ENCODE measurements at regions not wholly inside any gene's neighbourhood (a gene's known extent, or its start where the extent isn't known, plus 50 kb on each side); places are given as distances from the start of the nearest gene placed in this dataset.

GRCh38 chr22:26998716-26999115 lies 341.3 kb downstream of the MIAT start:
- DNase-seq (ENCODE audit: low read depth) = no peak

DNA sequence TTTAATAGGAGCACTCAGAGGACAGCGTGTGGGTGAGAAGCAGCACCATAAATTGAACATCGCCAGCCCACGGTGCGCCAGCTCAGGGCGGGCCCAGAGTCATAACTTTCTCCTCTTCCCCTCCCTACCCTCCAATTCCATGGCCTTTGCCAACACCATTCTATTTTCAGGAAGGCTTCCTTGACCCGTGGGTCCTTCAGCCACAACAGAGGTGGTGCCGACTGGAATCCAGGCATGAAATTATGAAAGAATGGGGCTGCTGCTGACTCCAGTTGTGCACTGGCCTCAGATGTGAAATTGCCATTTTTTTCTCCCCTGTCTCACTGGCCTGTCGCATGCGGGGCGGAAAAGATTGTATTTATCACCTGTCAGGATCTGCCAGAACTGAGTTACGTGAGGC lies 345.9 kb downstream of the MIAT start:
- no peak for DNase-seq (ENCODE audit: low read depth)

DNA sequence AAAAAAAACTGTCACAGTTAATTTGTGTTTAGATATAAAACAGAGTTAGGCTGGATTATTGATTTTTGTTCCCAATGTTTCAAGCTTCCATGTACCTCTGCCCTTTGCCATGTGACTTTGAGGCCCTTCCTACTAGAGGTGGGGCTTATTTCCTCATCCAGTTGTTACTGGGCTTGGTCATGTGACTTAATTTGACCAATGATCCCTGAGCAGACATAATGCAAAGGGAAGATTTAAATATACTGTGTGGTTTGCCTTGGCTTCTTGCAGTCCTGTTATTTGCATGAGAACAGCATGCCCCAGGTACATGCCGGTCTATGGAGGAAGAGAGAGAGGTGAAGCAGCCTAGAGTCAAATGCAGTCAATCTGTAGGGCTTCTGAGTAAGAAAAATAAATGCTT lies 347.0 kb downstream of the MIAT start:
- DNase-seq (ENCODE audit: low read depth) = no peak

DNA sequence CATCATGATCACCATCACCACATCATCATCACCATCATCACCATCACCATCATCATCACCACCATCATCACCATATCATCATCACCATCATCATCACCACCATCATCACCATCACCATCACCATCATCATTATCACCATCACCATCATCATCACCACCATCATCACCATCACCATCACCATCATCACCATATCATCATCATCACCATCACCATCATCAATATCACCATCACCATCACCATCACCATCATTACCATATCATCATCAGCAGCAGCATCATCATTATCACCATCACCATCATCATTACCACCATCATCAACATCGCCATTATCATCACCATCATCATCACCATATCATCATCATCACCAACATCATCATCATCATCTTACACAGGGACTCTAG lies 351.1 kb downstream of the MIAT start:
- no peak for DNase-seq (ENCODE audit: low read depth)

DNA sequence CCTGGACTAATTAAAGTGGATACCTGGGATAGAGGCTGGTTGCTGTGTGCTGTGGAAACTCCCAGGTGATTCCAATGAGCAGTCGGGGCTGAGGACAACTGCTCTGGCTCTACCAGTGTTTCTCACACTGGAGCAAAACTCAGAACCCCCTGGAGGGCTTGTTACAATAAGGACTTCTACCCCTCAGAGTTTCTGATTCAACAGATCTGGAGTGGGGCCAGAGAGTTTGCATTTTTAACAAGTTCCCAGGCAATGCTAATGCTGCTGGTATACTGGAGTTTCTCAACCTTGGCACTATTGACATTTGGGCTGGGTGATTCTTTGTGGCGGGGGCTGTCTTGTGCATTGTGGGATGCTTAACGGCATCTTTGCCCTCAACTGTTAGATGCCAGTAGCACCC lies 353.7 kb downstream of the MIAT start:
- DNase-seq (ENCODE audit: low read depth) = peak; percentile 15

GRCh38 chr22:27011717-27012116 lies 354.3 kb downstream of the MIAT start:
- DNase-seq (ENCODE audit: low read depth) = no peak

DNA sequence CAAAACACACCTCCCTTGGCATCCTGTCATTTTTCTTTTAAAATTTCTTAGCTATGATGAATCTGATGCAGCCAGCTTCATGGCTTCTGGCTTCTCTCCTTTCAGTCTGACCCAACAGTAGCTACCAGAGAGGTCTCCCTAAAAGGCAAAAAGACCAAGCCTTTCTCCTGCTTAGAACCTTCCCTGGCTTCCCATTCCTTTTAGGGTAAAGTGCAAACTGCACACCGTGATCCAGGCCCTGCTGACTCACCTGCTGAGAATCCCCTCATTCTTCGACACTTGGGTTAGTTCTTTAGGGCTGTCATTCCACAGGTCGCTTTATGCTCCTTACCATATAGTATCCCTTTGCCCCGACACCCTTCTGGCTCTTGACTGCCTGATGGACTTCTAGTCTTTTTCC lies 362.4 kb downstream of the MIAT start:
- DNase-seq (ENCODE audit: low read depth) = peak; percentile 81

- DNase-seq (ENCODE audit: low read depth) = peak; percentile 13
Observed at GRCh38 chr22:27022274-27022895, 365.0 kb downstream of the MIAT start.

GRCh38 chr22:27022896-27023361 lies 365.5 kb downstream of the MIAT start:
- DNase-seq (ENCODE audit: low read depth) = no peak

DNA sequence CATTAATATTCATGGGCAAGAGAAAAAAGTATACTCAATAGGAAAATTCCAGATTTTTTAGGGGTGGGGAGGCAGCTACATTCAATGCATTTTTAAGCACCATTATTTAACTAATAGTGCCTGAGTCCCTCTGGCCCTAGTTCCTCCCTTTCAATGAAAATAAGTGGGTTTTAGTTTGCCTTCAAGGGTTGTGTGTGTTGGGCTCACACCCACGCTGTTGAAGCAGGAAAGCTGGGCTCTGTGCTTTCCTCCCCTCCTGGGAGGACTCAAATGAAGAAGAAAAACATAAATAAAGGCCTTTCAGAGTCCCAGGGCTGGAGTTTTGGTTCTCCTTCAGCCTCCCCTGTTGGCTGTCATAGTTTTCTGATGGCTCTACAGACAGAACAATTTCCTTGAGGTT lies 366.2 kb downstream of the MIAT start:
- no peak for DNase-seq (ENCODE audit: low read depth)

DNA sequence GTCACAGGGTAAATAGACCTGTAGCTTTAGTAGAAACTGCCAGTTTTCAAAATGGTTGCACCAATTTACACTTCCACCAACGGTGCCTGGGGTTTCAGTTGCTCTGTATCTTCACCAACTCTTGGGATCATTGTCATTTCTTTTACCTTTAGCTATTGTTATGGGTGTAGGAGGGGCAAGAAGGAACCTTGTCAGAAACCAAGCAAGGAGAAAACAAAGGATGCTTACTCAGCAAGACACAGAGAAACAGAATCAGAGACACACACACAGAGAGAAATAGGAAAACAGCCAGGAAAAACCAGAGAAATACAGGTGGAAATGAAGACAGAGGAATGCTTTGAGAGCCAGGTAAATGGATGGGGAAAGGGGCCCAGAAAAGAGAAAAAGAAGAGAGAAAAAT lies 367.6 kb downstream of the MIAT start:
- no peak for DNase-seq (ENCODE audit: low read depth)

- DNase-seq (ENCODE audit: low read depth) = no peak
Observed at GRCh38 chr22:27028093-27028492, 370.7 kb downstream of the MIAT start.

DNA sequence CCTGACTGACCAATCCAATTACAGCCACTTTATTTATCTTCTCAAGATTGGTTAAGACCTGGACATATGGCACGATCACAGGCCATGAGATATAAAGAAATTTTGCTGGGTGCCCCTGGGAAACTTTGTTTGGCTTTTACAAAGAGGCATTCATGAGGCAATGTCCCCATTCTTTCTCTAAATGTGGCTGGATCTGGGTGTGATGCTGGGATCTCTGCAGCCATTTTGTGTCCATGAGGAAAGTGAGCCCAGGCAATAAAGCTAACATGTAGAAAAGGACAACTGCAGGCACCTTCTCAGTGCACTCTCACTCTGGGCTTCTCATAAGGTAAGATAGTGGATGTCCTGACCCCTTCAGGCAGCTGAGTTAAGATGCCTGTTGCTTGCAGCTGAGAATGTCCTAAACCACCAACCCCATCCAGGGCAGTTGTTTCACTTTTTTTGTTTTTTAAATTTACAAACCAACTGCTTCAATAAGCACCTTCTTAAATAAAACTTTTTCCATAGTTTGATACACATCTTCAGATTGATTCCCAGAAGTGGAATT lies 372.3 kb downstream of the MIAT start:
- no peak for DNase-seq (ENCODE audit: low read depth)

DNA sequence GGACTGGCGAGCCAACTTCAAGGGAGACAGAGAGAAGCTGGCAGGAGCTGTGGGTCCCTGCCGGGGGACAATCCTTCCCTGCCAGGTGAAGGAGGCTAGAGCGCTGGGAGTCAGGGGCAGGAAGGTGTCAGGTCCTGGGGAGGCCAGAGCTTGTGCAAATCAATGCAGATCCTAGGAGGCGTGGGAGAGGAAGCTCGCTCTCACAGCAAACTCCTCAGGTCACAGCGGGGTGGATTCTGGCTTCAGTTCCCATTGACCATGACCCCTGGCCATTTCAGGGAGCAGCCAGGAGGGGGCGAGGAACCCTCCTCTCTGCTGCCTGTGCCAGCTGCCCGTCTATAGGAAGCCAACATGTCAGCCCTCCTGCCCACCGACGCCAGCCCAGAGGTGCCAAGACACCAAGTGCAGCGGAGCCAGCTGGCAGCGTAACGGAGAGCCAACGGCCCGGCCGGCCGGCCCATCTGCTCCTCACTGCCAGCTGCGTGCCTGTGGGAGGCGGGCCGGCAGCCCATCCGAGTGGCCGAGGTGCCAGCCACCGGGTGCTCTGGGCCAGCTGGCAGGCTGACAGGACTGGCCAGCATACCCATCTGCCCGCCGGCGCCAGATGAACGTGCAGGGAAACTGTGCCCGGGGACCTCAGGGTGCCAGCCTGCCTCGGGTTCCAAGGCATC lies 374.8 kb downstream of the MIAT start:
- DNase-seq (ENCODE audit: low read depth) = peak; percentile 23

DNA sequence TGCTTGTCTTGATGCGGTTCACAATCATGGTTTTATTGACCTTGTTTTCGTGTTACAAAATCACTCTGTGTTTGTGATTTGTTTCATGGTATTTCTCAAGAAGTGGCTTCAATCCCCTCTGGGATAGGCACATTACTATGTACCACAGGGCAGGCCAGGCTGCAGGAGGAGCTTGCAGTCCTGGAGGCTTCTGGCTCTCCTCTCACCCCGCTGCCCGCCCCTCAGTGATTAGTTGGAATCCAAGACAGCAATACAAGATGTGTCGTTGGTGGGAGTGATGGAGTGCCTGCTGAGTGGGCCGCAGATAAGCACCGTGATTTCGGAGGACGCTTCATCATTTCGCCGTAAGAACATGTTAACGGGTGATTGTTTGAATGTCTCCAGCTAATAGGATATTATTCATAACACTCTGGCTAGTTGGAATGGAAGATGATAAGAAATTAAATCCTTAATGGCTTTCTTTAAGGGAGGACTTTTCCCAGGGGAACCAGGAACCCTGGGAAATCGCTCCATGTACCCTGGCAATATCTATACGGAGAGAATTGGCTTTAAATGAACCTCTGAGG lies 384.4 kb downstream of the MIAT start:
- no peak for DNase-seq (ENCODE audit: low read depth)

DNA sequence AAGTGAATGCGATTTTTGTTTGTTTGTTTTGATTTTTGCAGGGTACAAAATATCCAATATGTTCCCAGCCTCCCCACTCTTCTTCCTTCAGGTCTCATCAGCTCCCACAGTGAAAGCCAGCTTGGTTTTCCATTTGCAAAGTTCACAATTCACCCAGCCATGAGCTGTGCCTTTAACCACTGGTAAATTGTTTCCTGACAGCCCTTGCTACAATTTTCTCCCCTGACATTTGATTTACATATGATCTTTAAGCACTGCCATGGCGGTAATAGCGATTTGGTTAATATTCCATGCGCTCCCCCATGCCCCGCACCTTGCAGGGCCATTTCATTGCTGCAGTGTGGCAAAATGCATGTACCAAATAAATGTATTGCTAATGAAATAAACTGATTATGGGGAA lies 385.9 kb downstream of the MIAT start:
- no peak for DNase-seq (ENCODE audit: low read depth)

DNA sequence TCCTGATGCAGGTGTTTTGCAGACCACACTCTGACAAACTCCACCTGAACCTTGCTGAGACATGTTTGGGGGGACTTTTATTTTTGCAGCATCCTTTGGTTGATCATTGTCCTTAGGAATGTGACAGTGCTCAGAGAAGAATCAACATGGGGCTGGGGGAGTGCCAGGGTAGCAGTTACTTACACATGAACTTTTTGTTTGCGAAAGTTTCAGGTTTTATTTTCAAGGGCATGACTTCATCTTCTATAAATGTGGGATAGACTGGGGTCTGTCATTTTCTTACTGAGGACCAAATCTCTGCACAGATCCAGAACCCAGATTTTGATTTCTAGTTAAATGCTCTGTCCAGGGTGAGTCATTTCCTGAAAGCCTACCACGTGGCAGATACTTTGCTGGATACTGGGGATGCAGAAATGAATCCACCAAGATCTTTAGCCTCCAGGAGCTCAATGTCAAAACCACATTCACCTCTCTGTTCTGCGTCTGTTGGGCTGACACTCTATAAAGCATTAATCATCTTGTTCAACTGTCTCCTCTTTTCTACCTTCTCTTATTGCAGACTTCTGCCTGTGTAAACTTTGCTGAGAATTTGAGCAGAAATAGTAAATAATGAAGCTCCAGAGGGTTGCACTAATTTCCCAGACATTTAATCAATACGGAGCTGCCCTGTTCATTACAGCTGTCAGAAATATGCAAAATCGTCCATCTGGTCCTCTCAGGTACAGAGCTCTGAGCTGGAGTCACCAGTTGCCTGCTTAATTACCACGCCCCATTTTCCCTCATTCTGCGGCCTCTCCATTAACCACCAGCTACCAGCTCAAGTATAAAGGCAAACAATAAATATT lies 387.9 kb downstream of the MIAT start:
- peak; percentile 73 for DNase-seq (ENCODE audit: low read depth)

GRCh38 chr22:27046086-27046485 lies 388.7 kb downstream of the MIAT start:
- DNase-seq (ENCODE audit: low read depth) = no peak

- DNase-seq (ENCODE audit: low read depth) = no peak
Observed at GRCh38 chr22:27046603-27047002, 389.2 kb downstream of the MIAT start.

GRCh38 chr22:27050771-27051170 lies 393.4 kb downstream of the MIAT start:
- DNase-seq (ENCODE audit: low read depth) = no peak

GRCh38 chr22:27051407-27051806 lies 394.0 kb downstream of the MIAT start:
- no peak for DNase-seq (ENCODE audit: low read depth)

GRCh38 chr22:27057717-27058116 lies 400.3 kb downstream of the MIAT start:
- no peak for DNase-seq (ENCODE audit: low read depth)

Measured in Daoy (cell line).